Right cardiac atrium (tissue), 5 donors: ENCODE measurements at regions not wholly inside any gene's neighbourhood (a gene's known extent, or its start where the extent isn't known, plus 50 kb on each side); places are given as distances from the start of the nearest gene placed in this dataset.
"Not testable (repeated sequence)": the region's sequence is repeated elsewhere in the genome, so short reads cannot be mapped to it uniquely, and the experiment has no call there.

ENCODE experiments used
- ATAC-seq, 2 donors: fragments of 200-7000 bp; cut with Tn5 transposase; one replicate each; pipeline versions ENCODE4 v1.8.0 to v1.9.1; 2020; ENCODE audit warnings: moderate library complexity in 2 of 2, mild to moderate bottlenecking in 1 of 2
- DNase-seq, 3 donors: peaks; one replicate each; pipeline ENCODE4 v3.0.0-alpha.2; 2020
- H3K27ac ChIP-seq: one replicate; pipeline ENCODE4 v1.5.1; 2013; ENCODE audit warnings: mild to moderate bottlenecking, low read length, control low read depth, moderate library complexity
- H3K27me3 ChIP-seq: one replicate; pipeline ENCODE4 v1.6.1; 2013; ENCODE audit not compliant: control insufficient read depth, insufficient read depth
- H3K4me1 ChIP-seq: one replicate; pipeline ENCODE4 v1.6.1; 2013; ENCODE audit warnings: low read length; ENCODE audit not compliant: control insufficient read depth, insufficient read depth
- H3K4me3 ChIP-seq: one replicate; pipeline ENCODE4 v1.5.1; 2013; ENCODE audit warnings: low read length, control low read depth
- H3K9me3 ChIP-seq: one replicate; pipeline ENCODE4 v1.6.1; 2013; ENCODE audit warnings: low read length; ENCODE audit not compliant: control insufficient read depth
- WGBS: extraction: QIAGEN DNeasy Blood & Tissue Kit; methylation state at CpG from one replicate; pipeline ENCODE4 v1.1.7; 2013; 5-methylcytosine and 5-hydroxymethylcytosine counted together
- intact Hi-C, 4 donors: fragments of 100-400 bp; cut with DNase I; formaldehyde crosslinking; loops; one replicate each; pipeline versions ENCODE4 v1.11.0 to v1.14.0; 2022 to 2023
- donor health status: healthy with polysubstance abuse.
- donor health status: DM: no; HTN: yes; CAD: no.
- donor health status: DM: no; HTN: no; CAD: no.
- donor health status: DM: no; HTN: yes; CAD: no; lungs with severe emphysema.
- donor health status: DM: yes; HTN: yes; CAD: no.

GRCh38 chr3:72515281-72515680, 333.0 kb downstream of the SHQ1 start:
- DNase-seq (no peak), ATAC-seq (no peak)
- H3K4me1 ChIP-seq: no peaks in the 10 kb centered on the region
- no peak overlapping the region for H3K27ac ChIP-seq
- no peaks in the 10 kb centered on the region for H3K9me3 ChIP-seq
- H3K4me3 ChIP-seq: no peak overlapping the region
- WGBS: 53% methylated on average over 3 of the region's 3 CpGs
- intact Hi-C loops: no loop called here
- H3K27me3 ChIP-seq: no peaks in the 10 kb centered on the region

GRCh38 chr3:72510247-72510646, 338.0 kb downstream of the SHQ1 start:
- WGBS: 81% methylated on average over 3 of the region's 3 CpGs
- ATAC-seq: no peak

GRCh38 chr3:72505539-72506405, 342.5 kb downstream of the SHQ1 start:
- H3K27ac ChIP-seq: no peak overlapping the region
- DNase-seq (no peak), ATAC-seq (no peak)
- no peak overlapping the region for H3K4me3 ChIP-seq
- intact Hi-C loops: no loop called here
- no peaks in the 10 kb centered on the region for H3K27me3 ChIP-seq
- H3K4me1 ChIP-seq: no peaks in the 10 kb centered on the region
- 84% methylated on average over 6 of the region's 6 CpGs for WGBS
- no peaks in the 10 kb centered on the region for H3K9me3 ChIP-seq

More at GRCh38 chr3:72510247-72510646, 338.0 kb downstream of the SHQ1 start:
- Histone ChIP-seq H3K9me3 (no peaks in the 10 kb centered on the region), H3K4me1 (no peaks in the 10 kb centered on the region), H3K4me3 (no peak overlapping the region), H3K27me3 (no peaks in the 10 kb centered on the region), H3K27ac (no peak overlapping the region)
- intact Hi-C loops: no loop called here
- DNase-seq: no peak

DNA sequence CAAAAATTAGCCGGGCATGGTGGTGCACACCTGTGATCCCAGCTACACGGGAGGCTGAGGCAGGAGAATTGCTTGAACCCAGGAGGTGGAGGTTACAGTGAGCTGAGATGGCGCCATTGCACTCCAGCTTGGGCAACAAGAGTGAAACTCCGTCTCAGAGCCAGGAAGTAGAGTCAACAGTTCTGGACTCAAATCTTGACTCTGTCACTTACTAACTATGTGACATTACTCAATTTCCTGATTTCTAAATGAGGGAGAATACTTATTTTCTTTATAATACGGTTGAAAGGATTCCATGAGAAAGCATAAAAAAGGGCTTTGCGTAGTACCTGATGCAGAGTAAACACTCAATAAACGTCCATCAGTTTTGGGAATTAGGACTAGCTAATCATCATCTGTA, 350.7 kb downstream of the SHQ1 start:
- WGBS: 80% methylated on average over 7 of the region's 7 CpGs
- H3K27me3 ChIP-seq, H3K27ac ChIP-seq, DNase-seq, H3K9me3 ChIP-seq, ATAC-seq, H3K4me1 ChIP-seq, H3K4me3 ChIP-seq, intact Hi-C loops: not testable (repeated sequence)

DNA sequence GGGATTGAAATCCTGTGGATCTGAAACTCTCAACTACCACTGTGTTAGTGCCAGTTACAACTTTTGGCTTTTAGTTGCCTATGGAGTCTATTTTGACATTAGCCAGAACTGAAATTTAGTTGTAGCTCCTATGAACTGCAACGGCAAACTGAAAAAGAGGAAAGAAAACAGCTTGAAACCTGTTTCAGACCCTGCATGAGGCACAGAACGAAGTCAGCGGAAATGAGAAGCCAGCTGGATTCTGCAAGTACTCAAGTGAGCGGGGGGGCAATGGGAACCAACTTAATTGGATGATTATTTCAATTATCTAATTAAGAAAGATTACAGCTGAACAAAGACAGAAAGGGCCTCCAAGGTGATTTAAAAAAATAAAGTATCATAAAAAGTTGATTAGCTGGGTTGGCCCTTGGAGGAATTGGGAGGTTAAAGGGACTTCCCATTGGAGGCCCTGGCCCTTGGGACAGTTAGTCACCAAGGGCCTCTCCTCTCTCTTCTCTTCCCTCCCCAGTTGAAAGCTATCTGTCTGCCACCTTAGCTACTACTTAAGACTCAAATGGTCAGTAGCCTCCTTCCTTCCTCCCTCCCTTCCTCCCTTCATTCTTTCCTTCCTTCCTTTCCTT, 352.1 kb downstream of the SHQ1 start:
- Histone ChIP-seq H3K27ac (no peak overlapping the region), H3K27me3 (no peaks in the 10 kb centered on the region), H3K4me3 (no peak overlapping the region), H3K4me1 (no peaks in the 10 kb centered on the region), H3K9me3 (no peaks in the 10 kb centered on the region)
- 63% methylated on average over 4 of the region's 4 CpGs for WGBS
- ATAC-seq (no peak), DNase-seq (no peak)
- intact Hi-C loops: no loop called here

DNA sequence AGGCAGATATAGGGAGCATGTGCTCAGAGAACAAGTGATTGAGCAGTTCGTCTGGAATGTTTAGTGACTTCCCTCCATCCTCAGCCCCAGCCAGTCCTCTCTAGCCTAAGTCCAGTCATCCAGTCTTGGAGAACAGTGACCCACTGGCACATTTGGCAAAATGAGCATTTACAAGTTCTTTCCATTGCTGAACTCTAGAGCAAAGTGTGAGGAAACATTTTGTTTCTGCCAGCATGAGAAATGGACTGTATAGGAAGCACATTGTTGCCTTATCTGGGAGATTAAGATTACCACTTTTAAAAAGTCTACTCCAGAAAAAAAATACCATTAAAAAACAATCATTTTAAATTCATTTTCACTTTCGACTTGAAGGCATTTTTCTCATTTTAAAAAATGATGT, 353.6 kb downstream of the SHQ1 start:
- ATAC-seq: peak; percentile 57 to 81
- Histone ChIP-seq H3K9me3 (no peaks in the 10 kb centered on the region), H3K27ac (no peak overlapping the region), H3K27me3 (no peaks in the 10 kb centered on the region), H3K4me1 (no peaks in the 10 kb centered on the region), H3K4me3 (no peak overlapping the region)
- intact Hi-C loops: no loop called here
- DNase-seq: no peak
- WGBS: 34% methylated on average over 2 of the region's 2 CpGs

DNA sequence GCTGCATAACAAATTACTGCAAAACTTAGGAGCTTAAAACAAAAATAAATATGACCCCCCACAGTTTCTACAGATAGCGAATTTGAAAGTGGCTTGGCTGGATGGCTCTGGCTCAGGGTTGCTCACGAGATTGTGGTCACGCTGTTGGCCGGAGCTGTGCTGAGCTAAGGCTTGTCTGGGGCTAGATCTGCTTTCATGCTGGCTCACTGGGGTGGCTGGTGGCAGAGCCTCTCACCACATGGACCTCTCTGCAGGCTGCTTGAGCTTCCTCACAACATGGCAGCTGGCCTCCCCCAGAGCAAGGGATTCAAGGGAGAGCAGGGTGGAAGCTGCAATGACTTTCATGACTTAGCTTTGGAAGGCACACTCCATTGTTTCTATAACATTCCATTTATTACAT, 354.1 kb downstream of the SHQ1 start:
- 93% methylated on average over 4 of the region's 4 CpGs for WGBS
- no peaks in the 10 kb centered on the region for H3K27me3 ChIP-seq
- H3K4me3 ChIP-seq: no peak overlapping the region
- intact Hi-C loops: no loop called here
- H3K9me3 ChIP-seq: no peaks in the 10 kb centered on the region
- DNase-seq (no peak), ATAC-seq (no peak)
- no peak overlapping the region for H3K27ac ChIP-seq
- H3K4me1 ChIP-seq: no peaks in the 10 kb centered on the region

DNA sequence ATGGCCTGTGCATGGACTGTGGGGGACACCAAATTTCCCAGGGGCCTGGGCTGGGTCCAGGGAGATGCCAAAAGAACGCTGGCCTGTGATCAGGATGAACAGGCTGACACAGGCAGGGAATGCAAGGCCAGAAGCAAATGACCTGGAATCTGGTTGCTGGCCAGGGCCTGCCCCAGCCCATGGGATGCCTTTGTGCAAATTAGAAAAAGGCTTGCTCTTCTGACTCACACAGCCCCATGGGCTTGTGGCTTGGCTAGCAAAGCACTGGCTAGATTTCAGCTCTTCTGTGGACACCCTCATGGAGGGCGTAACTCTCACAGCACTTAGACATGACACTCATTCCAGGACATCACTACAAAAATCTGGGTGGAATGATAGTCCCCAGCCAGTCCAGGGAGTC, 356.0 kb downstream of the SHQ1 start:
- no peak overlapping the region for H3K27ac ChIP-seq
- WGBS: 57% methylated on average over 2 of the region's 2 CpGs
- intact Hi-C loops: no loop called here
- H3K4me1 ChIP-seq: no peaks in the 10 kb centered on the region
- peak; percentile 74 to 83 for ATAC-seq
- no peaks in the 10 kb centered on the region for H3K9me3 ChIP-seq
- H3K27me3 ChIP-seq: no peaks in the 10 kb centered on the region
- peak; percentile 82 to 89 (median 86) for DNase-seq
- H3K4me3 ChIP-seq: no peak overlapping the region

GRCh38 chr3:72490688-72491435, 357.4 kb downstream of the SHQ1 start:
- intact Hi-C loops: no loop called here
- no peaks in the 10 kb centered on the region for H3K27me3 ChIP-seq
- H3K27ac ChIP-seq: no peak overlapping the region
- peaks cover under 1% of the 10 kb centered on the region for H3K4me1 ChIP-seq
- WGBS: 70% methylated on average over 6 of the region's 6 CpGs
- H3K4me3 ChIP-seq: no peak overlapping the region
- ATAC-seq: no peak
- DNase-seq: no peak
- H3K9me3 ChIP-seq: no peaks in the 10 kb centered on the region

DNA sequence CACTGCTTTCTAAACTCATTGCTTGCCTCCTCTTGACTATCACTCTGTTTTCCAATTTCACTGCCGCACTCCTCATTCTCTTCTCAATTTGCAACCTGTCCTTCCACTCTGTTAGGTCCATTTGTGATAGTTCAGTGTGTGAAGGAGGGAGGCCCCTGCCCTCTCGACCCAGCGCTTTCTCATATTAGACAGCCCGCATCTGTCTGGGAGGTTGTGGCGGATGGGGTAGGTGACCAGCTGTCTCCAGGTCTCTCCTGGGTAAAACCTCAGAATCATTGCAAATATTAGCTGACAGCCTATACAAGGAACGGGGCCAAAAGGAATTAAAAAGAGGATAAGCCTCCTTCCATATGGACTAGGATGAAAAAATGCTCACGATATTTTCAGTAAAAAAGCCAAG, 358.3 kb downstream of the SHQ1 start:
- peaks cover 3% of the 10 kb centered on the region for H3K4me1 ChIP-seq
- intact Hi-C loops: no loop called here
- no peaks in the 10 kb centered on the region for H3K9me3 ChIP-seq
- no peak overlapping the region for H3K27ac ChIP-seq
- ATAC-seq (no peak), DNase-seq (no peak)
- H3K27me3 ChIP-seq: no peaks in the 10 kb centered on the region
- H3K4me3 ChIP-seq: no peak overlapping the region
- WGBS: 88% methylated on average over 7 of the region's 7 CpGs

- H3K4me1 ChIP-seq: peaks cover 3% of the 10 kb centered on the region
- no peak for DNase-seq
- ATAC-seq: no peak
- WGBS: 97% methylated on average over 5 of the region's 5 CpGs
- no peaks in the 10 kb centered on the region for H3K9me3 ChIP-seq
- H3K27me3 ChIP-seq: no peaks in the 10 kb centered on the region
- intact Hi-C loops: no loop called here
- H3K4me3 ChIP-seq: no peak overlapping the region
- no peak overlapping the region for H3K27ac ChIP-seq
Observed at GRCh38 chr3:72488738-72489035, 359.6 kb downstream of the SHQ1 start.
